ENCODE measurements at regions not wholly inside any gene's neighbourhood (a gene's known extent, or its start where the extent isn't known, plus 50 kb on each side); places are given as distances from the start of the nearest gene placed in this dataset.
"Not testable (repeated sequence)": the region's sequence is repeated elsewhere in the genome, so short reads cannot be mapped to it uniquely, and the experiment has no call there.

- no peak for ATAC-seq
Observed at GRCh38 chr9:117775591-117775990, 71.4 kb downstream of the TLR4 start.

DNA sequence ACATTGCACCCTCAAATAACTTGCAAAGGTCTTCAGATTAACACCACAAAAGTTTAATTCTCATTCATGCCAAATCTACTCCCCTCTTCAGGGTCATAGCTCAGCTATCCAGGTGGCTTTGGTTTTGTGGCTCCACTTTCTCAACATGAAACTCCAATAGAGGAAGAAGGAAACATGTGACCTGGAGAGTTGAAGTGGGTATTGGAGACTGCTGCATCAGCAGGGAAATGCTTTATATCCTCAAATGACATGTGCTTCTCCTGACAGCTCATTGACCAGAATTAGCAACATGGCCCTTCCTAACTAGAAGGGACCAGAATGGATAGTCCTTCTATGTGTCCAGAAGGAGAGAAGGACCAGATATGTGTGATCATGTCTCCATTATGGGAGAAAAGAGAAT lies 73.6 kb downstream of the TLR4 start:
- no peak for ATAC-seq

GRCh38 chr9:117779760-117780159 lies 75.6 kb downstream of the TLR4 start:
- no peak for ATAC-seq

- peak; percentile 86 for ATAC-seq
Observed at GRCh38 chr9:117782931-117783788, 79.0 kb downstream of the TLR4 start.

- peak; percentile 58 for ATAC-seq
Observed at GRCh38 chr9:117783828-117784227, 79.6 kb downstream of the TLR4 start.

DNA sequence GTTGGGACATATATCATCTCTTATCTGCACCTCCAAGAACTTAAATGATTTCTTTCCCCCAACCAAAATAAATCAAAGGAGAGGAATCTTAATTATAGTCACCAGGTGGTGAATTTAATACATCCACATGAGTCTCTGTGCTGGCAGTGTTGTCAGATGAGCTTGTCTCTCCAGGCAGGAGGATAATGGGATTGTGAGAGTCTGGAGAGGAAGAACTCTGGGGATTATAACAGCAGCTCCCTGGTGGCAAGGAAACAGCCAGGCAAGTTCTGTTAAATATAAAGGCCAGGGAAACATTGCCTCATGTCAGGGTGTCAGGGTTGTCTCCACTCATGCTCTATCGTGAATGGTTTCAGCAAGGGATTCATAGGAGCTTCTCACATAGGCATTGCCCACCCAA lies 80.8 kb downstream of the TLR4 start:
- no peak for ATAC-seq

GRCh38 chr9:117787746-117788145 lies 83.5 kb downstream of the TLR4 start:
- ATAC-seq, result no peak

GRCh38 chr9:117795271-117795670 lies 91.1 kb downstream of the TLR4 start:
- no peak for ATAC-seq

GRCh38 chr9:117796681-117797080 lies 92.5 kb downstream of the TLR4 start:
- no peak for ATAC-seq

DNA sequence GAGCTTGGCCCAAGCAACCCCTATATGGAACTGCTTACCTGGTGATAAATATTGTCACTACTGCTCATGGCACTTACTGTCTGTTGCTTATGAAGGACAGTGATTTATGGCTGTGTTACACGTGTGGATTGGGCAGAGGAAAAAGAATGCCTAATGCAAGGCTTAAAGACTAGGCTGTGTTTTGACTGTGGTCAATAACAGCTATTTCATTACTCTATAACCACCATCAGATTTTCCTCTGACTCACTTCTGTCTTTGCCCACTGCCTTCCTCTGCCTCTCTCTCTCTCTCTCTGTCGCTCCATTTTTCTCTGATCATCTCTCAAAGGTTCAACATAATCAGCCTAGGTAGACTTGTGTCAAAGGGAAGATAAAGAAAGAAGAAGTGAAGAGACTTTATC lies 96.2 kb downstream of the TLR4 start:
- no peak for ATAC-seq

DNA sequence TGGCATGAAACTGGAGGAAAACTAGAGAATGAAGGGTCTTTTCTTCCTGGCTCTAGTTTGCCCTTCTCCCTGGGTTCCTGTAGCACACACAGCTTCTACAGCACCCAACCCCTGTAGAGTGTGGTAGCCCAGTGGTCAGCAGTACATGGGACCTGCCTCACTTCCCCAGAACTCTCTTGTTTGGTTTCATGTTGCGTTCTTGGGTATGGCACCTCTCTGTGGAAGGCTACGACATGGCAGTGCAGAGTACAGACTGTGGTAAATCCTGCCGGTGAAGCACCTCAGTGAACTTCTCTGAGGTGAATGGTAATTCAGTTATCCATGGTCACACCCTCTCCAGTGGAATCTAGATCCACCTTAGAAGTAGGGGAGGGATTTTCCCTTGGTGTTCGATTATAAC lies 105.5 kb downstream of the TLR4 start:
- no peak for ATAC-seq

DNA sequence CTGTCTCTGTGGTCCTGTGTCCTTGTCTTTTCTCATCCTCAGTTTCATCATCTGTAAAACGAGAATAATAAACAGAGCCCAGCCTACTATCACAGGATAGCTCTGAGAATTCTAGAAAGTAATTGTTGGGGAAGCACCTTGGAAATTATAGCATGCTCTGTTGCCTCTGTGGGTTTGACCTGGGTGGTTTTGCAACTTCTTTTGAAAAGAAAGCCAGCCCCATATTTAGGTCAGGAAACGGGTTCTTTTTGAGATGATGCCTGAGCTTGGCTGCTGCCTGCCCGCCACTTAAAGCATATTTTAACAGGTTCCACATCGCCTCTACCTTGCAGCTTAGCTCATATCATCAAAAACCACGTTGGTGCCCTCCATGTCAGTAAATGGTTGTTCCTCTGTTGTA lies 111.1 kb downstream of the TLR4 start:
- ATAC-seq, result no peak

GRCh38 chr9:117815948-117816347 lies 111.7 kb downstream of the TLR4 start:
- ATAC-seq, result no peak

- no peak for ATAC-seq
Observed at GRCh38 chr9:117821954-117822353, 117.8 kb downstream of the TLR4 start.

DNA sequence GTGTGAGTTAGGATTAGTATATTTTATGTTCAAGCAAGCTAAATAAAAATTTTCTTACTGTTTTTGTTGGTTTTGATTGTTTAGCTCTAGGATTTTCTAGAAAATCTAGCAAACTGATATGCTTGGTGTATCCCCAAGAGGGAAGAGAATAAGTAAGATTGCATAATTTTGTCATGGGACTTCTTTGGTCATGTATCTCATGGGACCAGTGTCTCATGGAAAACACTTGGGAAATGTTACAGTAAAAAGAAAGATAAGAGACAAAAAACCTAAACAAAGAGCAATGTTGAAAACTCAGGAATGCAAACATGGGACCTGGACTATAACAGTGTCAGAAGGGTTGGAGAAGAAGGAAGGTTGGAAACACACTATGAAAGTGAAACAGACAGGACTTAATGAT lies 119.4 kb downstream of the TLR4 start:
- ATAC-seq, result no peak

DNA sequence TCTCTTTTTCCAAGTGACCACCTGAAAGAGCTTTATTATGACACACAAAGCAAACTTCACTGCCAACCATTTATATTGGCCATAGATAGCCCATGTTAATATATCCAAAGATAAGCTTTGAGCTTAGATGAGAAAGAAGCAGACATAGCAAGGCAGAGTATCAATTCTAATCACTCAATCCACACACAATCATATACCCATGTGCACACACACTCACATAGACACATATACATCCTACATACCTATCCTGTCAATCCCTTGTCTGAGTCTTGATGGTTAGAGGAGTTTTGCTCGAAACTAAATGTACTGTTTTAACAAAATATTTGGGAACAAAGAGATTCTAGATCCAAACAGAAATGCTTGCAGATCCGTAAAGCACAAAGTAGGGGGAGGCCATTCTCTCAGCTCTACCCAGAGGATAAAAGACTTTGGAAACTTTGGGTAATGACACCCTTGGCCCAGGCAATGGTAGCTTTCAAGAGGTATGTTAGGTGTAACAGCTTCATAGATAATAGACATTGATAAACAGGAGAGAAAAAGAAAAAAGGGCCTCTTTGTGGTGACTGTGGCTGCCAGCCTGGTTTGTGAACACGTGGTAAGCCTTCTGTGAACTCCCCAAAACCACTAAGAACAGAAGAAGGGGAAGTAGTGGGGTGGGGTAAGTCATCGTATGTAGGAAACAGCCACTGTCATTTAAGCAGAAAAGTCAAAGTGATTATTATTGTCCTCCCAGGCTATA lies 121.6 kb downstream of the TLR4 start:
- no peak for ATAC-seq

DNA sequence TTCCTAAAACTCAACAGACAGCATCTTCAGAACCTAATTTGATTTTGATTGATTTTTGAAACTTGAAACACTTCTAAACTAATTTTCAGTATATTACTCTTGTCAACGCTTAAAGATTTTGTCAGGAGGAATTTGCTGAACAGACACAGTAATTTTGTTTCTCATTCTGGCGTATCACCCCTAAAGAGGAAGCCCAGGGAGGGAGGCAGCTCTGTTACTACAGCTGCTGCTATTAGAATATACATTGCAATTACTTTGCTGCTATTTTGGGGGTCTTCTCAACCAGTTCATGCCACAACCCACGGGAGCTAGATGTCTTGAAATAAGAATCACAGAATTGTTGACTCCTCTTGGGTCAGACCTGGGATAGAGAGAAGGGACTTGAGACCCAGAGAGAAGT lies 122.6 kb downstream of the TLR4 start:
- no peak for ATAC-seq

- no peak for ATAC-seq
Observed at GRCh38 chr9:117827456-117827855, 123.3 kb downstream of the TLR4 start.

DNA sequence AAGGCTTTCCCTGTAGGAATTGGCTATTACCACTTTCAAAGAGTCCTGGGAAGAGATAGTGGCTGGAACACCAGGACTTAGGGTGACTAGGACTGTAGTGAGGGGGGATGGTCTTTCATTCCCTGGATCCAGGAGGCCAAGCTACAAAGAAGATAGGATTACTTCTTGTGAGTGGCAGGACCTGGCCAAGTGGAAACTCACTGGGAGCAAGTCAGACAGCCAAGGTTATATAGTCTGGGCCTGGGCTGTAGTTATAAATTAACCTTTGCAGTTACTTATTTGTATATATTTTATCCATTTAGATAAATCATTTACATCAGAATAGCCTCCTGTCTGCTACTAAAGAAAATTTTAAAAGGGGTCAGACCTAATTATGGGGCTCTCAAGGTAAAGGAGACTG lies 124.3 kb downstream of the TLR4 start:
- ATAC-seq, result no peak

GRCh38 chr9:117835798-117836197 lies 131.6 kb downstream of the TLR4 start:
- ATAC-seq, result no peak

DNA sequence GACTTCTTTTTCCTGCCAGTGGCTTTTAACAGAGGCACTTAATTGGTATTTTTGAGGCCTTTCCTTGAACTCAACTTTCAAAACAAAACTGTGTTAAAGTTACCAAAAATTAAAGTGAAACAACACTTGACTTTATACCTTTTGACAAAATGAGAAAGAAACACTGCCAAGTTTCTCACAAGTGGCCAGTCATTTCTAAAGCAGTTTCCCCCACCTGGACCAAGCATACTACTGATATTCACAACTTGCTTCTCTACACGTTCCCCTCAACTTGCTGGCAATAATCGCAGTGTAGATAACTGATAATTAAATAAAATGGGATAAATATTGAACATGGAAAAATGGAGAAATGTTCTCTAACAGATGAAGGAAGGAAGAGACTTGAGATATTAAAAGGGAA lies 135.7 kb downstream of the TLR4 start:
- ATAC-seq, result no peak

- not testable (repeated sequence) for ATAC-seq
Observed at GRCh38 chr9:117851836-117852461, 147.7 kb downstream of the TLR4 start.

DNA sequence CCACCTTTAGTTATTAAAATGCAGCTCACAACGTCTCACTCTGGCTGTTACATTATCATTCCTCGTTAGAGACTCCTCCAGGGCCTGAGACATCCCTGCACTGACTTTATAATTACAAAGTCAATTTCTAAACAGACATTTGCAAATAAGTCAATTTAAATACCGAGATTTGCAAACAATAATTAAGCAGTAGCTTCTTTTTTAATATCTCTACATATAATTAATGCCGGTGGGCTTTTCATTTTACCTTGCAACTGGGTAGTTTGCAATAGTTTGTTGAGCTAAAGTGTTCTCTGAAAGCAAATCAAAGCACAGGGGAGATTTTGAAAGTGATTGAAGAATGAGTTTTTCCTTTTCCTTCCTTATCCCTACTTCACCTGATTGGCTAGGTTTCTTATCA lies 154.4 kb downstream of the TLR4 start:
- ATAC-seq, result no peak

- no peak for ATAC-seq
Observed at GRCh38 chr9:117860849-117861248, 156.6 kb downstream of the TLR4 start.

Measured in esophagus mucosa (tissue), 1 donor.